ENCODE measurements at regions not wholly inside any gene's neighbourhood (a gene's known extent, or its start where the extent isn't known, plus 50 kb on each side); places are given as distances from the start of the nearest gene placed in this dataset.

GRCh38 chr11:10934293-10934860 lies 76.5 kb upstream of the ZBED5 start:
- FAIRE-seq (peak; percentile 31), DNase-seq (ENCODE audit: low read depth, low spot score) (peak; percentile 10)
- Histone ChIP-seq H3K9me1 (replicated peaks; ENCODE audit: control insufficient read depth, extremely low read depth, insufficient read depth, low read length) (no peaks in the 10 kb centered on the region), H3K36me3 (ENCODE audit: control insufficient read depth in 2 of 2, extremely low read depth in 1 of 2, insufficient read depth in 2 of 2, low read length in 2 of 2) (no peaks in the 10 kb centered on the region), H3K4me3 (replicated peaks in 1 of 3; ENCODE audit: insufficient read depth in 1 of 3, low read depth in 1 of 3, low read length in 3 of 3) (peak overlapping the region; percentile 14 to 73 (median 20)), H3K9ac (replicated peaks; ENCODE audit: extremely low read depth, insufficient read depth, low read length) (peak overlapping the region; percentile 48), H3K4me1 (ENCODE audit: control insufficient read depth, extremely low read depth, insufficient read depth, low read length) (peaks cover 12% of the 10 kb centered on the region), H3K27me3 (ENCODE audit: control insufficient read depth in 2 of 2, insufficient read depth in 2 of 2, low read length in 2 of 2) (peaks cover 0 to 13% of the 10 kb centered on the region in 2 experiments), H3K9me3 (replicated peaks; ENCODE audit: control insufficient read depth, insufficient read depth, low read length) (no peaks in the 10 kb centered on the region), H4K20me1 (replicated peaks; ENCODE audit: control insufficient read depth, extremely low read depth, insufficient read depth, low read length) (no peaks in the 10 kb centered on the region), H3K27ac (ENCODE audit: insufficient read depth, low read depth, low read length) (no peak overlapping the region), H3K4me2 (ENCODE audit: insufficient read depth, low read length) (peak overlapping the region; percentile 94), H2AFZ (ENCODE audit: low read depth, low read length) (peak overlapping the region; percentile 94), H3K79me2 (ENCODE audit: control insufficient read depth, insufficient read depth, low read length) (no peaks in the 10 kb centered on the region)
- TF ChIP-seq POLR2A (IDR thresholded peaks at IDR 0.05; ENCODE audit: low read depth, low read length) (no peak), FOS (IDR thresholded peaks at IDR 0.05; ENCODE audit: borderline replicate concordance, insufficient read depth, low read length) (no peak), EZH2 (IDR thresholded peaks at IDR 0.05; ENCODE audit: borderline replicate concordance, low read depth, low read length, severe bottlenecking) (no peak), POLR2AphosphoS5 (IDR thresholded peaks at IDR 0.05; ENCODE audit: insufficient read depth, low read depth, low read length) (no peak), GATA2 (IDR thresholded peaks at IDR 0.05; ENCODE audit: insufficient read depth, insufficient read length, low read depth, low read length) (no peak)
- TF ChIP-seq, protein P1, sequence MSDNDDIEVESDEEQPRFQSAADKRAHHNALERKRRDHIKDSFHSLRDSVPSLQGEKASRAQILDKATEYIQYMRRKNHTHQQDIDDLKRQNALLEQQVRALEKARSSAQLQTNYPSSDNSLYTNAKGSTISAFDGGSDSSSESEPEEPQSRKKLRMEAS (IDR thresholded peaks at IDR 0.05; ENCODE audit: insufficient read depth, insufficient read length) = no peak
- TF ChIP-seq, protein P2, sequence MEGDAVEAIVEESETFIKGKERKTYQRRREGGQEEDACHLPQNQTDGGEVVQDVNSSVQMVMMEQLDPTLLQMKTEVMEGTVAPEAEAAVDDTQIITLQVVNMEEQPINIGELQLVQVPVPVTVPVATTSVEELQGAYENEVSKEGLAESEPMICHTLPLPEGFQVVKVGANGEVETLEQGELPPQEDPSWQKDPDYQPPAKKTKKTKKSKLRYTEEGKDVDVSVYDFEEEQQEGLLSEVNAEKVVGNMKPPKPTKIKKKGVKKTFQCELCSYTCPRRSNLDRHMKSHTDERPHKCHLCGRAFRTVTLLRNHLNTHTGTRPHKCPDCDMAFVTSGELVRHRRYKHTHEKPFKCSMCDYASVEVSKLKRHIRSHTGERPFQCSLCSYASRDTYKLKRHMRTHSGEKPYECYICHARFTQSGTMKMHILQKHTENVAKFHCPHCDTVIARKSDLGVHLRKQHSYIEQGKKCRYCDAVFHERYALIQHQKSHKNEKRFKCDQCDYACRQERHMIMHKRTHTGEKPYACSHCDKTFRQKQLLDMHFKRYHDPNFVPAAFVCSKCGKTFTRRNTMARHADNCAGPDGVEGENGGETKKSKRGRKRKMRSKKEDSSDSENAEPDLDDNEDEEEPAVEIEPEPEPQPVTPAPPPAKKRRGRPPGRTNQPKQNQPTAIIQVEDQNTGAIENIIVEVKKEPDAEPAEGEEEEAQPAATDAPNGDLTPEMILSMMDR (IDR thresholded peaks at IDR 0.05; ENCODE audit: extremely low read depth in 1 of 2, insufficient read depth in 1 of 2, low read depth in 1 of 2, low read length in 2 of 2) = no peak
- no TSS peak for BruUV-seq (replicated peaks)
- intact Hi-C loops (cut with micrococcal nuclease) (loop anchor here (1.0 to 5.0 kb wide), 3 partner anchors 142 to 908 kb away; partner anchors contain the start of gene USP47), dilution Hi-C loops (cut with MboI; ENCODE audit: extremely low pct_ligation_motif_present, low sequenced_read_pairs) (no loop called here)
- CTCF ChIA-PET = interaction anchor here (0.5 to 2.7 kb wide), 50 partner anchors 9 to 867 kb away, joined by 3 to 123 read pairs (median 5); partner anchors contain the start of genes EIF4G2, GALNT18 and ZBED5
- POLR2A ChIA-PET = interaction anchor here (0.7 to 1.3 kb wide), 4 partner anchors 34 to 281 kb away, joined by 3 to 13 read pairs (median 6); partner anchors contain the start of genes EIF4G2 and ZBED5
